ENCODE measurements at regions not wholly inside any gene's neighbourhood (a gene's known extent, or its start where the extent isn't known, plus 50 kb on each side); places are given as distances from the start of the nearest gene placed in this dataset.

DNA sequence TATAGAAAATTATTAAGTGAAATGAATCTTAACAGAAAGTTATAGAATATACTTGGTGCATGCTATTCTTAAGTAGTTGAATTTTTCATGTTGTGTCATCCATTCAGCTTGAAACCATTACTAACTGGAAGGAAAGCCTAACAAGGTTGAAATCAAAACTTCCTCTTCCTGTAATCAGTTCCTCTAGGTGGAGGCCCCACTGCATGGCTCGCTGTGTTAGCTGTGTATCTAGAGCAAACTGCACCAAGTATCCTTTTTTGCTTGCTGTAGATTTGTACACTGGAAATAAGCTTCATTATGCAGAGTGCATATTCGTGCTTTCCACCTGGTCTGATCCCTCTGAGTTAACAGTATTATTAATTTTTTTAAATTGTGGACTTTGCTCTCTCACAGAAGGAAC is 1146.1 kb downstream of the EFNB2 start:
- DNase-seq: no peak

DNA sequence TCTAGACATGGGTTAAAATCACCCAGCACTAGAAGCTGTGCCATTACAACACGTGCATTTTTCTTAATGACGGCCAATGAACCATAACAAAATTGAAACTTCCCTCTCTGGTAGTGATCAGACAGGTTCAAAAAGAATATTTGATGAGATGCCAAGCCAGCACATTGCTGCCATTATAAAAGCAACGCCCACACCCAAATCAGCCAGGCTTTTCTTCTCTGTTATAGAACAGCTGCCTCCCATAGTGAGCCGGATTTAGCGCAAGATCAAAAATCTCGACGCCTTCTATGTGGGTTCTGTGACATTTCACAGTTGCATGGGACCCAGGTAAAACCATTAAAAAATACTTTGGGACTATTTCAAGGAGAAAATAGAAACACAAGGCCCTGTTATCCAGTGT is 1158.0 kb downstream of the EFNB2 start:
- no peak for DNase-seq

DNA sequence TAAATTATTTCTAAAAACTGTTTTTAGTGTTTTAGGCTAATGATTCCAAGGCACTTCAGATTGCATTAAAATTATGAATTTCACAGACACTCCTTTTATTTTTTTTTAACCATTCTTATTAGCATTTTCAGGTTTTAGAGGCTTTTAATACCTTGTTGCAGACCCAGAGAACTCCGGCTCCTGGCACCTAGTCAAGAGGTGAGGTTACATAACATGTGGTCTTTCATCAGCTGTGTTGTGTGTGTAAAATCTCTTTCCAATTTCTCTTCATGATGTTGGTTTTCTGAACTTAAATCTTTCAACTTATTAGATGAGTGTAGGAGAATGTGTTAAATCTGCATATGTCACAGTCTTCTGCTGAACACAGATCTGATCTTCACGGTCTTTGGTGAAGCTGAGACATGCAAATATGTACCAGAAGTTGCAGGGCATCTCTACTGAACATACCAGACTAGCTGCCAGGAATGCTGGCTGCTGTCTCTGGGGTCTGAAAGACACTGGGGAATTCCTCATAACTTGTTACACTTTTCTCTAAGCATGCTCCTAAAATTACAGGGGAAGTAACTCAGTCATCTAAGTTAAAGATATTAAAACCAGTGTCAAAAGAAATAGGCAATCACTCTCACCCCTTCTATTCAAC is 1165.3 kb downstream of the EFNB2 start:
- no peak for DNase-seq

DNA sequence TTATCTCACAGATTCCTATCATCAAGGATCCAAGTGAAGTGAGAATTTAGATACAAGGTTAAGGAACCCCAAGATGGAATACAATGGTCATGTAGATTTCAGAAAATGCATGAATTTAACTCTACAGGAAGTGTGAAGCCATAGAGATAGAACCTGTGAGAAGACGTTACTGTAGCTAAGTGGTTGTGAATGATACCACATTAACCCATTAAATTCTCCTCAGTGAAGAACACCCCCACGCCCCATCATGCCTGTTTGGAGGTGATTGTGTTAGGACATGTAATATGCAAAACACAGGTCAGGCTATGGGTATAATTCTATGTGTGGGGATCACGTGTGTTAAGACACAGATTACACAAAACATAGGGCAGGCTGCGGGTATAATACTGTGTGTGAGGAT is 1166.7 kb downstream of the EFNB2 start:
- DNase-seq: no peak

DNA sequence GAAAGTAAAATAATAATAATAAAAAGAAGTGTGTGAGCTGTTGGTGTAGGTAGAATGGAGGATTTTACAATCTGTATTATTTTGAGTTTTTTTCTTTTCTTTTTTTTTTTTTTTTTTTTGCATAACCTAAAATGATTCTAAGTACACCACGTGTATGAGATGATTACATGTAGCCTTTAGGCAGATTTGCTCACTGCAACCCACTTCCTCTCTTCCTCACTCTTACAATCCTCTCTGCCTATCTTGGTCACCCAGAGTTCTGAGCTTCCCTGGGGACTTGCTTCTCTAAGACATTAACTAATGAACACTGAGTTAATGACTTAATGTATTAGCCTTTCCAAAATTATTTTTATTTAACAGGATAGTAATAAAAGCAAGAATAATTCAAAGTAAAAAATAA is 1169.6 kb downstream of the EFNB2 start:
- DNase-seq: no peak

DNA sequence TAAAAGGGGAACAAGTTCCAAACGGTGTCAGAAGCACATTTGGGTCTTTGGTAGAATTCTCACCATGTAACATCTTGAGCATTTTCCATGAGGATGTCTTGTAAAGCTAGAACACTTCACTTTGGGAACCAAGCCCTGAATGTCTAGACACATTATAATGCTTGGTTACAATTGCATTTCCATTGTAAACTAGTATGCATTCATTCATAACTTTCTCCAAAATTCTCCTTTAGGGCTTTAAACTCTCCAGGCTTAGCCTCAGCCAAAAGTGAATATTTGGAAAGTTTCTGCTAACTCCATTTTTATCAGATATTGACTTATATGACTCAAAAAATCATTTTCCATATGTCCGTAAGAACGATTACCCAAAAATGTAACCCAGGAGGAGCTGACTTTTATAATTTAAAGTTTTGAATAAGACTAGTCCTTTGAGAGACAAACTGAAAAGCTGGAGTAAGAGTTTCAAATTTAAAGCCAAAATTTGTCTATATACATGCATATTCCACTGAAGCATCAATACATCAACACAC is 1170.4 kb downstream of the EFNB2 start:
- no peak for DNase-seq

DNA sequence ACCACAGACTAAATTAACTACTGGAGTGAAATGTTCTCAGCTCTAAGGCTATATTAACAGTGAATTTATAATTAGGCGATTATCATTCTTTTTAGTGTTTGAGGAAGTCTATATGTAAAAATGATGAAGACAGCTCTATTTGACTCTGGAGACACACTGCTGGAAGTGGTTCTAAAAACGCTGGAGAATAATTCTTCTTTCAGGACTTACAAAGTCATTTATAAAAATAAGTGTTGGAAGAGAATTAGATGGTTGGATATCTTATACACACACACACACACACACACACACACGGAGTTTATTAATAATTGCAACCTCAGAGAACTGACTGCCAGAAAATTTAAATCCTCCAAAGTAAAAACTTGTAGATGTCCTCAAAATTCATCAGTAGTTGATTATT is 1171.3 kb downstream of the EFNB2 start:
- no peak for DNase-seq

DNA sequence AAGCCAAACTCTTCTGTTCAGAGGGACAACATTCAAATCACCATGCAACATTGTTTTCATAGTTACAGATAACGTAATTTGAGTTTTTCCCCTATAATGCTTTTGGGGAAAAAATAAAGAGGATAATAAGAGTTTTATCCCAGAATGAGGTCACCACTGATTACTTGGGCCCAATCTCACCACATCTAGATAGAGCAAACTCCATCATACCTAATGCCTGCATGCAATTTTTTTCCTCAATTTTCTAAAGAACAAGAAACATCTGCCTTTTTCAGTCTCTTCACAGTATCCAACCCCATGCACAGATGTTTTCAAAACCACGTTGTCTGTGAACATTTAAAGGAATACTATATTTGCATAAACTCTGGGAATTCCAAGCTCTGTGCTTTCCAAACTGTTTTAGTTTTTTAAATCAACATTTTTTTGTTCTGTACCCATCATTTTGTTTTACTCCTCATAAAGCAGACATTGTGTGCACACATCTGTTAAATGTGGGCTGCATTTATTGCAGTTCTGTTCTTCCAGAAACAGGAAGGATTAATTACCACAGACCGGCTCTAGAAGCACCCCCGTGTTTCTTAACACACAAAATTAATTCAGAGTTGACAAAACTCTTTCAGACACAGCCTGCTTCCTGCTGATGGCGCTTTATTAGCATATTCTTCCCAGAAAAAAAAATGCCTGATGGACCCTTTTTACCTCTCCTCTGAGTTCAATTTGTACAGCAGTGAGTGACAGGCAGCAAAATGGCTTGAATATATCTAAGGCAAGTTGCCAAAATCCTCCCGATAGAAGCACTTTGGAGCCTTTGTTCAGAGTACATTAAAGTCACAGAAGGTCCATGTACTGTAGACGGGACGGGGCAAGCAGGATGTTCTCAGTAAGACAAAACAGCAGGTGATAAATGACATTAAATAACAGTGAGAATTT is 1171.9 kb downstream of the EFNB2 start:
- DNase-seq: no peak

DNA sequence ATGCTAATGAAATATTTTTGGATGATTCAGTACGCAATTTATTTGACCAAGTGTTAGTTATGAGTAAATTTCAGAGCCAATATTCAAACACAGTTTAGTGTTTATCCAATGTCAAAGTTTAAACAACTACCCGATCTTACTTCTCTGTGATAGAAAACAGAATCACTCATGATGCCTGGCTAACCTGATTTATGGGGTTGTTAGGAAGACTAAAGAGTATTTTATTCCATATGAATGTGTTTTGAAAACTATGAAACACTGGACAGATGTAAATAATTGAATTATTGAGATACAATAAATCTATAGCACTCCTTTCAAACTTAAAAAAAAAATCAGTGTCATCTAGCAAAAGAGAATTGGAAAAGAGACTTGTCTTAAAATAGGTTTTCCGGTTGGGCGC is 1181.8 kb downstream of the EFNB2 start:
- DNase-seq: no peak

DNA sequence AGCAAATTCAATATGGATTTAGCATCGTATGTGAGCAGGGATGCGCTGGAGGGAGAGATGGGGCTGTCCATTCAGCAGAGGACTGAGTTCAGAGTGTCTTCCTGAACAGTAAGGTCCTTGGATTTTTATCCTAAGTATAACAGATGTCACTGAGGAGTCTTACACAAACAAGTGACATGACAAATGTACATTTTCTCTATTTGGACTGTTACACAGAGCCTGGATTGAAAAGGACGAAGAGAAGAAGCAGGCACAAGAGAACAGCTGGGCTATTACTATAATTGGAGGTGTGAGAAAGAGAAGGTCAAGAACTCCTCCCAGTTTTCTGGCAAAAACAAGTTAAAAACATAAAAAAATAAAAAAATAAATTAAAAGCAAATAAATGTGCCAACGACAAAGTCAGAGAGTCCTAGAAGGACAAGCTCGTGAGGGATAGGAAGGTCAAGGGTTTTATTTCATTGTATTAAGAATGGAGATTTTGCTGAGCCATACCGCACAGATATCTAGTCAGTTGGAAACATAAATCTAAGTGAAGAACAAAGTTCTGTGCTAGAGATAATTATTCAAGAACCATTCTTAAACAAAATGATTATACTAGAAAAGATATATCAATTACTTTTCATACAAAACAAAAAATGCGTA is 1186.3 kb downstream of the EFNB2 start:
- no peak for DNase-seq

DNA sequence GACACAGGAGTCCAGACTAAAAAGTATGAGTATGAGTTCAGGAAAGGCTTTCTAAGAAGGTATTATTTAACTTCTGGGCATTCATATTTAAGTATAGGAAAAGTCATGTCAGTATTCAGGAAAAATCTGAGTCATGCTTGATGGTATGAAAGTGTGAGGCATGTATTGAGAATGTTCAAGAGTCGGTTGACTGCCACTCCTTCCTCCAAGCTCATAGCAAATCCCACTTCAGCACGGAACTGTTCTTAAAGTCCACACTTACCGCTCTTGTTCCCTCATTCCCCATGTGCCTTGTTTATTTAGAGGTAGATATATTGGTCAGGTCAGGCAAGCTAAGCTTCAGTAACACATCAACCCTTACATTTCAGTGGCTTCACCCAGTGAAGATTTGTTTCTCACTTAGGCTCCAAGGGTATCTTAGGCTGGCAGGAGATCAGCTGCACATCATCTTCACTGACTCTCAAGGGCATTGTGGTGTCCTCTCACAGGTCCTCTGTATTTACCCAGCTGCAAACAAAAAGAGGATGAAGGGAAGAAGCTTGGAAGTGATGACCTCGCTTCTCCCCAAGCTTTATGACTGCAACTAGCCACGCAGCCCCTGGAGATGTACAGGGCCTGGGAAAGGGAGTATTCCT is 1189.2 kb downstream of the EFNB2 start:
- no peak for DNase-seq

DNA sequence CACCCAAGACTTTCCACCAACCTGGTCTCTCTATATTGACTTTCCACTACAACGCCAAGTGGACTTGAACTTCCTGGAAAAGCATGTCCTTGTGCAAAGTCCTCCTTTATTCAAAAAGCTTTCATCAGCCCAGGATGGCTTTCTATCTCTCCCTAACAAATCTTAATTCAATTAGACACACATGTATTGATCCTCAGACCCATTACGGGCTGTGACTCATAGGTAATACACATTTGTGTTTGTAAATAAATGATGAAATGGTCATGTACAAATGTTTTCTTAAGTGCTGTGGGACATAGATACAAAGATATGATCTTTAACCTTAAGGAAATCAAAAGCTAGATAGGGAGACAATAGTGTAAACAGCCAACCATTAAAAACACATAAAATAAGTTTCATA is 1189.7 kb downstream of the EFNB2 start:
- no peak for DNase-seq

DNA sequence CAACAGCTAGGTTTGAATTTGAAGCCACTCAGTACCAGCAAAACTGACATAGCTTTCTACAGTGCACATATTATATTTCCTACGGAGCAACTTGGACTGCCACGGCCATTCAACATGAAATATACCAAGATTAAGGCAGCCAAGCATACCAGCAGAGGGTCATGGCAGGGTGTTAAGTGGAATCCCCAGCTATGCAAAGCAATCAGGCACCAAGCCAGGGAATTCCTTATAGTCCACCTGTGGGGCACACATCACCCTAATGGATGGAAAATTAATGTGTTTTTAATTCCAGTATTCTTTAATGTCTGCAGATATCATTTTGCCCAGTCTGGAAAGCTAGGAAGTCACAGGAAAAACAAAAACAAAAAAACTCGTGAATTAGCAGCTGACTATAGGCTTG is 1190.3 kb downstream of the EFNB2 start:
- no peak for DNase-seq

DNA sequence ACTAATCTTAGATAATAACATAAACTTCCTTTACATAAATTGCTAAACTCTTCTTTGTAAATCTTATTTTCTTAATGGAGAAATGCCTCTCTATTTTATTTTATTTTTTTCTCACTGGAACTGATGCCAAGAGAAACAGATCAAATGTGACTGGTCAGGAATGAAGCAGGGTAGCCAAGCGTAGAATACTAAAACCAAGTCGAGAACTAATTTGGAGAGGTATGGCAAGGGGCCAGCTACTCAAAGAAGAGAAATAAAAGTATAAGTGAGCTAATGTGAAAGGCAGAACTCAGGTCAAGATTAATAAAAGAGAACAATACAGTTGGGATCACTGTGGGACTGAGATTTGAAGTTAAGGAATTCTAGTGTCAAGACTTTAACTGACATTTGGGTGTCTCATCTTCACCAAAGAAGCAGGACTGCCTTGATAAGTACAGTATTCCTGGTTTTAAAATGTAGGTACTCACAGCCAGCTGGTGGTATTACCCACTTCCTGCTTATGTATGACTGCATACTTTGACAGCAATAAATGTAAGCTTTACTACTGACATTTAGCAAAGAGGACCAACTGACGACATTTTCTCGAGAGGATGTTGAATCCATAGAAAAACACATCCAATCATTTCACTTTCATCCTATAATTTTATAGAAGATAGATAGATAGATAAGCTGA is 1192.2 kb downstream of the EFNB2 start:
- DNase-seq: no peak

DNA sequence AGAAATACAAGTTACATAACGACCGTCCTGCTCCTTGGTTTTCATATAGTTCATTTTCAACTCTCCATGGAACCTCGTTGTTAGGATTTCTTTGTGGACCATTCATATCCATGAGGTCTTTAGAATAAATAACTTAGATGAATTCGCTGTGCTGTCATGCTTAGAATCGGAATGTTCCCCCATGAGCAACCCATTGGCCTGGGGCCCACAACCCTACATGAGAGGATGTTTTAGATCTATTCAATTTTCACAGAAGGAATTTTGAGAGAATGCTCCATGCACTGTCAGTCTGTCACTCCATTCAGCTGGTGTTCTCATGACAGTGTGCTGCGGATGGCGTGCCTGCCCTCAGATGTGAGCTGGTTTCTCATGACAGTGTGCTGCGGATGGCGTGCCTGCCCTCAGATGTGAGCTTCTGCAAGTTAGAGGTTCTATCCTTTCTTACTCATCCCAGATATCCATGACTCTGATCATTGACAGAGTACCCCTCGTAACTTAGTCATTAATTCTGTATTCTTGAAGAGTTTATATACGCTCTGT is 1193.1 kb downstream of the EFNB2 start:
- no peak for DNase-seq

DNA sequence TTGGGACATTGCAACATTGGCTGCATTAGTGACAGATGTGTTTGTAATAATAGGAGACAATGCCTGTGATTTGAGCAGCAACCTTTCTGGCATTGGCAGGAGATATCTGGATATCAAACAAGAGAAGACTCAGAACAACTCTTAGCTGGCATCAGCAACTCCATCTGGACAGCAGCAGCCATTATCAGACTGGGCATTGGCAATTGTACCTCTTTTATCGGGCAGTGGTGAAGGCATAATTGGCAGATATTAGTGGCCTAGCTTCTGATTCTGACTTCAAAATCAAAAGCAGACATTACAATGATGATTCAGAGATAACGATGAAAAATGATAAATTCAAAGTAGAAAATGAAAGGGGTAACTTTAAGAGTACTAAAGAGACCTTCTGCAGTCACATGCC is 1193.7 kb downstream of the EFNB2 start:
- DNase-seq: no peak

DNA sequence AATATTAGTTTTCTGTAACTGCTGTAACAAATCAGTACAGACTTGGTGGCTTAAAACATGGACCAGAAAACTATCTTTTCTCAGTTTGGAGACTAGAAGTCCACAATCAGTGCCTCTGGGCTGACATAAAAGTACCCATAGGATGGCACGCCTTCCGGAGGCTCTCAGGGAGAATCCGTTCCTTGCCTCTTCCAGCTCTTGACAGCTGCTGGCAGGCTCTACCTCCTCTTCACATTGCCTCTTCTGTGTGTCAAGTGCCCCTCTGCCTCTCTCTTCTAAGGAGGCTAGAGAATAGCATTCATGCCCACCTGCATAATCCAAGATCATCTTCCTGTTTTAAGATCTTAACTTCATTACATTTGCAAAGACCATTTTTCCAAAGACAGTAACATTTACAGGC is 1194.2 kb downstream of the EFNB2 start:
- DNase-seq: no peak

DNA sequence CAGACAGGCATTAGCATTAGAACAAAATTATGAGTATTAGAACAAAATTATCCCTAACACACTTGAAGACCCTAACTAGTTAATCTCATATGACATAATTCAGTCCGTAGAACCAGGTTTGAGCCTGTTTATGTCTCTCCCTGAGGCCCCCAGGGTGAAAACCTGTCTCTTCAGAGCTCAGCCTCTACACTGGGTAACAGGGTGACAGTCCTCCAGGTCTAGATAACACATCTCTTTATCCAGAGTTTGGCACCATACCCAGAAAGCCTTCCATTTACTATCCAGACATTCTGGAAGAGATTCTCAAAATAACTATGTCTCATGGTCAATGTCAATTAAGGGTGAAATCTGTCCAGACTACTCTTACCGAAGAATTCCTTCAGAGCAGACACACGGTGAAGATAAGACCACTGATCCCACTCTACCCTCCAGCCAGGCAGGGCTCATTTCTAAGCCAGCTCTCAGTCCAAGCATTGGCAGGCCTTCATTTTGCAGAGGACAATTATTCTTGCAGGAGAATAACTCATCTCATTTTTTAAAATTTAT is 1195.3 kb downstream of the EFNB2 start:
- no peak for DNase-seq

DNA sequence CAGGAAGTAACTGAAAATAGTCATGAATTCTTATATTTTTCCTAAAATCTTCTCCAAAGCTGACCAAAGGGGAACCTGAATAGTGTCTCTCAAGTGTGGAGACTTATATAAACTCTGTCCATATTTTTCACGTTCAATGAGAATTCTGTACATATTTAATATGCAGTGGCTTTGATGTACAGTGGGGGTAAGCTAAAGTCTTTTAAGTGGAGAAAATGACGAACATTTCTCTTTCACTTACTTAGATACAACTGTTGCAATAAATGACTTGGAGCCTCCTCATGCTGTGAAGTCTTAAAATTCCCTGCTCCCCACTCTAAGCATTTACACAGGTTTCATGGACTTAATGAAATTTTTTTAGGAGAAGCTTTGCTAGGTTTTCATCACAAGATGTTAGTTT is 1196.7 kb downstream of the EFNB2 start:
- DNase-seq: no peak

DNA sequence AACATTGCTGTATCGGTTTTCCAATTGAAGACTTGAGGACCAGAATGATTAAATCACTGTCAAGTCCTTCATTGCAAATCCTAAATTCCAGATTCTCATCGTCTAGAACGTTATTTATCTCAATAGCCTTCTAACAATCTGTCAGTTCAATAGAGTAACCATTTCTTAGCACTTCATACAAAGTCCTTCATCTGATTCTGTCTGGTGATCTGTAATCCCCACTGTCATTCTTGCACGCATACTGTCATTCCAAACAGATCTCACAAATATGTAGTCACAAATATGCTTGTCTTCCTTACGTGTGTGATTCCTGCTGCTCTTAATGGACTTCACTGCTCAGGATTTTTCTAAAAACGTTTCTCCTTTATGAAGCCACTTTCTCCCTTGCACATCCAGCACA is 1197.5 kb downstream of the EFNB2 start:
- no peak for DNase-seq

DNA sequence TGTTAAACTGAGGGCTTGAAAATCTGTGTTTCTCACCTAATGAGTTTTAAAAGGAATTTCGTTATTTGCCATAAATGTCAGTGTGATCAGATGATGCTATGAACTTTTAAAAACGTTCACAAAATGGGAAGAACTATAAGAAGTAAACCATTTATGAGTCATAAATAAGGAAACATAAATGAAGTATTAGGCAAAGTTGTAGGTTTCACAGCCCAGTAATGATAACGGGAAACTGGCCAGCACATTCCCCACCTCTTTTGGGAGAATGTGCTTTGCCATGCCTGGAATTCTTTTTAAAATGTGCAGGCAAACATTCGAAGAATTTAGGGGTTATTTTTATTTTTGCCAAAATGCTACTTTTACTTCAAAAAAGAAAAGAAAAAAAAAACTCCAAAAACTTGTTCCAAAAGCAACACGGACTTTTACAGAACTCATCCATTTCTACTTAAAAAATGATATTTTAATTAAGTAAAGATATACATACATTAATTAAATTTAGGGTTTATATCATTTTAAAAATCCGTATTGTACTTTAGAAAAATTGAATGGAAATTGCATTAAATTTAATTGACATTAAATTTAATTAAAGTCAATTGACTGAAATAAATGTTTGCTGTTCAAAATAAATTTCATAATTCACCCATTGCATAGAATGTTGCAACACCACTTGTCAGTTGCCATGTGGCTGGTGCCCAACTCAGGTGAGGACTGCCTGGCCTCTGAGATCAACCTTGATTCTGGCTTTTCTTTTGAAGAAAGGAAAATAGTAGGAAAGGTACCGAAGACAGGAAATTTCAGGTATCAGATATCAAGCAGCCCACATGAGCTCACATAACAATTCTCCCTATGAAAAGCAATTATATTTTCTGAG is 1198.5 kb downstream of the EFNB2 start:
- no peak for DNase-seq
